ENCODE measurements at regions not wholly inside any gene's neighbourhood (a gene's known extent, or its start where the extent isn't known, plus 50 kb on each side); places are given as distances from the start of the nearest gene placed in this dataset.

GRCh38 chr1:55713516-55713915 lies 498.4 kb upstream of the USP24 start:
- Histone ChIP-seq H3K9ac (ENCODE audit: control insufficient read depth, insufficient read depth, low read length) (no peak overlapping the region), H3K4me3 (no peak overlapping the region), H3K9me3 (replicated peaks; ENCODE audit: control insufficient read depth, insufficient read depth, low read length) (no peaks in the 10 kb centered on the region), H3K27ac (ENCODE audit: control insufficient read depth, insufficient read depth) (no peak overlapping the region), H3K4me2 (ENCODE audit: control insufficient read depth, insufficient read depth) (no peak overlapping the region), H2AFZ (ENCODE audit: control insufficient read depth, low read depth, low read length) (no peak overlapping the region), H3K79me2 (ENCODE audit: control insufficient read depth, insufficient read depth, low read length) (no peaks in the 10 kb centered on the region), H3K4me1 (ENCODE audit: control insufficient read depth, insufficient read depth, low read length) (no peaks in the 10 kb centered on the region), H3K27me3 (replicated peaks in 1 of 2; ENCODE audit: control insufficient read depth in 2 of 2, insufficient read depth in 2 of 2, low read length in 1 of 2) (no peaks in the 10 kb centered on the region; a peak in 2 of 4 replicates), H4K20me1 (ENCODE audit: control insufficient read depth, insufficient read depth) (no peaks in the 10 kb centered on the region), H3K36me3 (ENCODE audit: control insufficient read depth in 2 of 2, insufficient read depth in 2 of 2, low read length in 1 of 2) (no peaks in the 10 kb centered on the region)
- ChIA-PET POLR2A (no interaction called here), CTCF (no interaction called here), SMC1A (ENCODE audit: uncharacterized antibody, unreplicated experiment) (no interaction called here), RAD21 (ENCODE audit: unreplicated experiment) (no interaction called here)
- in situ Hi-C loops (cut with MboI) (no loop called here), intact Hi-C loops (cut with micrococcal nuclease; ENCODE audit: unreplicated experiment) (no loop called here)
- TF ChIP-seq ZBTB4 (CRISPR knock-in tag; IDR thresholded peaks at IDR 0.05) (no peak), CBFB (IDR thresholded peaks at IDR 0.05; ENCODE audit: low read depth) (no peak), TAF1 (IDR thresholded peaks at IDR 0.05; ENCODE audit: borderline replicate concordance, low read depth, low read length) (no peak), CTCF (IDR thresholded peaks at IDR 0.05 in 2 of 3, conservative IDR thresholded peaks at IDR 0.05 in 1 of 3; ENCODE audit: control insufficient read depth in 2 of 3, extremely low read depth in 1 of 3, insufficient read depth in 1 of 3, low read depth in 3 of 3, low read length in 3 of 3) (no peak), SRF (IDR thresholded peaks at IDR 0.05; ENCODE audit: low read depth in 2 of 2, low read length in 2 of 2) (no peak), SMAD1 (IDR thresholded peaks at IDR 0.05; ENCODE audit: low read depth, partially characterized antibody) (no peak)
- TF ChIP-seq, protein P1, sequence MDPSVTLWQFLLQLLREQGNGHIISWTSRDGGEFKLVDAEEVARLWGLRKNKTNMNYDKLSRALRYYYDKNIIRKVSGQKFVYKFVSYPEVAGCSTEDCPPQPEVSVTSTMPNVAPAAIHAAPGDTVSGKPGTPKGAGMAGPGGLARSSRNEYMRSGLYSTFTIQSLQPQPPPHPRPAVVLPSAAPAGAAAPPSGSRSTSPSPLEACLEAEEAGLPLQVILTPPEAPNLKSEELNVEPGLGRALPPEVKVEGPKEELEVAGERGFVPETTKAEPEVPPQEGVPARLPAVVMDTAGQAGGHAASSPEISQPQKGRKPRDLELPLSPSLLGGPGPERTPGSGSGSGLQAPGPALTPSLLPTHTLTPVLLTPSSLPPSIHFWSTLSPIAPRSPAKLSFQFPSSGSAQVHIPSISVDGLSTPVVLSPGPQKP (IDR thresholded peaks at IDR 0.05; ENCODE audit: low read depth, low read length) = no peak
- TF ChIP-seq, protein P2, sequence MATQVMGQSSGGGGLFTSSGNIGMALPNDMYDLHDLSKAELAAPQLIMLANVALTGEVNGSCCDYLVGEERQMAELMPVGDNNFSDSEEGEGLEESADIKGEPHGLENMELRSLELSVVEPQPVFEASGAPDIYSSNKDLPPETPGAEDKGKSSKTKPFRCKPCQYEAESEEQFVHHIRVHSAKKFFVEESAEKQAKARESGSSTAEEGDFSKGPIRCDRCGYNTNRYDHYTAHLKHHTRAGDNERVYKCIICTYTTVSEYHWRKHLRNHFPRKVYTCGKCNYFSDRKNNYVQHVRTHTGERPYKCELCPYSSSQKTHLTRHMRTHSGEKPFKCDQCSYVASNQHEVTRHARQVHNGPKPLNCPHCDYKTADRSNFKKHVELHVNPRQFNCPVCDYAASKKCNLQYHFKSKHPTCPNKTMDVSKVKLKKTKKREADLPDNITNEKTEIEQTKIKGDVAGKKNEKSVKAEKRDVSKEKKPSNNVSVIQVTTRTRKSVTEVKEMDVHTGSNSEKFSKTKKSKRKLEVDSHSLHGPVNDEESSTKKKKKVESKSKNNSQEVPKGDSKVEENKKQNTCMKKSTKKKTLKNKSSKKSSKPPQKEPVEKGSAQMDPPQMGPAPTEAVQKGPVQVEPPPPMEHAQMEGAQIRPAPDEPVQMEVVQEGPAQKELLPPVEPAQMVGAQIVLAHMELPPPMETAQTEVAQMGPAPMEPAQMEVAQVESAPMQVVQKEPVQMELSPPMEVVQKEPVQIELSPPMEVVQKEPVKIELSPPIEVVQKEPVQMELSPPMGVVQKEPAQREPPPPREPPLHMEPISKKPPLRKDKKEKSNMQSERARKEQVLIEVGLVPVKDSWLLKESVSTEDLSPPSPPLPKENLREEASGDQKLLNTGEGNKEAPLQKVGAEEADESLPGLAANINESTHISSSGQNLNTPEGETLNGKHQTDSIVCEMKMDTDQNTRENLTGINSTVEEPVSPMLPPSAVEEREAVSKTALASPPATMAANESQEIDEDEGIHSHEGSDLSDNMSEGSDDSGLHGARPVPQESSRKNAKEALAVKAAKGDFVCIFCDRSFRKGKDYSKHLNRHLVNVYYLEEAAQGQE (IDR thresholded peaks at IDR 0.05; ENCODE audit: low read depth, low read length) = no peak
- WGBS (ENCODE audit: insufficient coverage, insufficient replicate concordance, low lambda C conversion rate, missing lambda C conversion rate) = 28% methylated on average over 5 of the region's 5 CpGs
- DNase-seq (ENCODE audit: low read depth, low spot score) (no peak), ATAC-seq (no peak), FAIRE-seq (no peak)
- BruUV-seq (replicated peaks) = no TSS peak
